H1 (cell line): ENCODE measurements at regions not wholly inside any gene's neighbourhood (a gene's known extent, or its start where the extent isn't known, plus 50 kb on each side); places are given as distances from the start of the nearest gene placed in this dataset.

Experiments used
- CTCF ChIA-PET: fragments of 300-600 bp; sonication (Branson Sonifier 250); formaldehyde crosslinking; loops from one replicate; lab custom pipeline; 2021; ENCODE audit not compliant: partially characterized antibody; lab: Charles Lee
- POLR2A ChIA-PET: fragments of 300-600 bp; sonication (Branson Sonifier 250); formaldehyde crosslinking; loops from one replicate; lab custom pipeline; 2021; ENCODE audit warnings: inconsistent platforms; ENCODE audit not compliant: partially characterized antibody; lab: Charles Lee
- DNase-seq, 2 experiments: peaks; one replicate each; pipeline versions ENCODE4 v3.0.0 to v3.0.0-alpha.2; 2010 to 2022; ENCODE audit warnings: low spot score in 2 of 2, low read depth in 1 of 2, mixed read lengths in 1 of 2
- FAIRE-seq: peaks from 2 replicates; lab custom pipeline; 2011; peaks lifted over from hg19 to GRCh38; lab: Jason Lieb, UNC
- H2AFZ ChIP-seq: 2 replicates; pipeline ENCODE4 v1.8.1; 2012; ENCODE audit warnings: low read length, inconsistent platforms
- H2AK5ac ChIP-seq: 2 replicates; pipeline ENCODE4 v1.6.1; 2013; ENCODE audit warnings: low read depth, low read length
- H2BK120ac ChIP-seq: replicated peaks from 2 replicates; pipeline ENCODE3; 2013; ENCODE audit warnings: low read depth, low read length, inconsistent platforms
- H2BK12ac ChIP-seq: 2 replicates; pipeline ENCODE4 v1.6.1; 2013; ENCODE audit warnings: low read depth, low read length
- H2BK15ac ChIP-seq: 2 replicates; pipeline ENCODE4 v1.6.1; 2013; ENCODE audit warnings: low read length
- H2BK20ac ChIP-seq: 2 replicates; pipeline ENCODE4 v1.6.1; 2013; ENCODE audit warnings: low read length
- H2BK5ac ChIP-seq: 2 replicates; pipeline ENCODE4 v1.6.1; 2013; ENCODE audit warnings: low read depth, low read length
- H3K14ac ChIP-seq: 2 replicates; pipeline ENCODE4 v1.6.1; 2013; ENCODE audit warnings: inconsistent platforms; ENCODE audit not compliant: insufficient read length
- H3K18ac ChIP-seq: 2 replicates; pipeline ENCODE4 v1.6.1; 2013; ENCODE audit warnings: low read length; ENCODE audit errors: extremely low read depth
- H3K23ac ChIP-seq: 2 replicates; pipeline ENCODE4 v1.6.1; 2013; ENCODE audit warnings: inconsistent platforms; ENCODE audit not compliant: insufficient read length
- H3K23me2 ChIP-seq: 2 replicates; pipeline ENCODE4 v1.6.1; 2013; ENCODE audit warnings: low read depth, low read length
- H3K27ac ChIP-seq: 2 replicates; pipeline ENCODE4 v1.6.1; 2011; ENCODE audit warnings: low read depth, low read length, inconsistent platforms
- H3K27me3 ChIP-seq, 4 experiments: replicated peaks in 1 of 4; 1 replicate in 1 of 4; 2 replicates in 3 of 4; pipeline versions ENCODE4 v1.6.1 to v1.8.1; 2011 to 2013; ENCODE audit warnings: low read length in 3 of 4, mild to moderate bottlenecking in 3 of 4, inconsistent platforms in 2 of 4, mixed read lengths in 2 of 4, moderate library complexity in 1 of 4; ENCODE audit not compliant: control insufficient read depth in 3 of 4, insufficient read depth in 3 of 4; ENCODE audit errors: extremely low read depth in 1 of 4
- H3K36me3 ChIP-seq, 4 experiments: 2 replicates each; pipeline versions ENCODE4 v1.6.1 to v1.8.1; 2011 to 2013; ENCODE audit warnings: mild to moderate bottlenecking in 4 of 4, low read length in 3 of 4, moderate library complexity in 2 of 4, control low read depth in 1 of 4, inconsistent platforms in 1 of 4; ENCODE audit not compliant: insufficient read depth in 4 of 4, control insufficient read depth in 2 of 4
- H3K4ac ChIP-seq: replicated peaks from 2 replicates; pipeline ENCODE3; 2013; ENCODE audit warnings: low read length, low read depth, mixed read lengths, inconsistent platforms; ENCODE audit not compliant: insufficient read length
- H3K4me1 ChIP-seq, 4 experiments: replicated peaks in 1 of 4; 1 replicate in 1 of 4; 2 replicates in 3 of 4; pipeline versions ENCODE4 v1.6.1 to v1.8.1; 2011 to 2013; ENCODE audit warnings: low read length in 3 of 4, inconsistent platforms in 2 of 4, mixed read lengths in 1 of 4; ENCODE audit not compliant: insufficient read depth in 4 of 4, control insufficient read depth in 3 of 4
- H3K4me2 ChIP-seq, 2 experiments: 2 replicates each; pipeline versions ENCODE4 v1.6.1 to v1.8.1; 2011 to 2013; ENCODE audit warnings: low read depth in 2 of 2, low read length in 2 of 2, control low read depth in 1 of 2, inconsistent platforms in 1 of 2, mild to moderate bottlenecking in 1 of 2; ENCODE audit not compliant: insufficient read depth in 1 of 2
- H3K4me3 ChIP-seq, 4 experiments: fragments of 200-600, 300-600 bp in 1 of 4; sonication (generic), shearing (Covaris generic), sonication (Bioruptor Twin) in 1 of 4; 2 replicates each; pipeline versions ENCODE4 v1.5.1 to v1.8.1; 2011 to 2016; ENCODE audit warnings: low read length in 4 of 4, low read depth in 3 of 4, control low read depth in 2 of 4, inconsistent platforms in 2 of 4, mild to moderate bottlenecking in 2 of 4, mixed read lengths in 1 of 4, moderate library complexity in 1 of 4; ENCODE audit not compliant: insufficient read depth in 2 of 4; ENCODE audit errors: extremely low read depth in 1 of 4
- H3K56ac ChIP-seq: replicated peaks from 2 replicates; pipeline ENCODE3; 2013; ENCODE audit warnings: low read depth, mild to moderate bottlenecking, mixed read lengths, low read length, inconsistent platforms; ENCODE audit not compliant: insufficient read length
- H3K79me1 ChIP-seq: 2 replicates; pipeline ENCODE4 v1.6.1; 2013; ENCODE audit warnings: low read depth, low read length, control low read depth
- H3K79me2 ChIP-seq, 2 experiments: 2 replicates each; pipeline versions ENCODE4 v1.6.1 to v1.8.1; 2012 to 2013; ENCODE audit warnings: low read length in 2 of 2, mild to moderate bottlenecking in 2 of 2, inconsistent platforms in 1 of 2; ENCODE audit not compliant: insufficient read depth in 2 of 2, control insufficient read depth in 1 of 2
- H3K9ac ChIP-seq, 4 experiments: replicated peaks in 1 of 4; 1 replicate in 1 of 4; 2 replicates in 3 of 4; pipeline versions ENCODE4 v1.6.1 to v1.8.1; 2011 to 2013; ENCODE audit warnings: low read depth in 3 of 4, low read length in 3 of 4, control low read depth in 2 of 4, mild to moderate bottlenecking in 2 of 4, moderate library complexity in 2 of 4, inconsistent platforms in 1 of 4; ENCODE audit errors: extremely low read depth in 1 of 4
- H3K9me3 ChIP-seq, 2 experiments: 2 replicates each; pipeline versions ENCODE4 v1.6.1 to v1.8.1; 2012 to 2013; ENCODE audit warnings: mild to moderate bottlenecking in 2 of 2, moderate library complexity in 2 of 2, control low read depth in 1 of 2, inconsistent platforms in 1 of 2, low read depth in 1 of 2, low read length in 1 of 2, mixed read lengths in 1 of 2; ENCODE audit not compliant: insufficient read depth in 2 of 2
- H4K20me1 ChIP-seq, 2 experiments: replicated peaks in 1 of 2; 2 replicates each; pipeline versions ENCODE3 to v1.8.1; 2011 to 2013; ENCODE audit warnings: inconsistent platforms in 2 of 2, low read length in 2 of 2, mild to moderate bottlenecking in 1 of 2; ENCODE audit not compliant: insufficient read depth in 2 of 2, control insufficient read depth in 1 of 2
- H4K5ac ChIP-seq: 2 replicates; pipeline ENCODE4 v1.6.1; 2013; ENCODE audit warnings: low read length, low read depth, mixed read lengths, inconsistent platforms; ENCODE audit not compliant: insufficient read length
- H4K8ac ChIP-seq: 2 replicates; pipeline ENCODE4 v1.8.0; 2013; ENCODE audit warnings: mild to moderate bottlenecking, moderate library complexity, low read length, inconsistent platforms; ENCODE audit not compliant: insufficient read depth; ENCODE audit errors: extremely low read depth
- H4K91ac ChIP-seq: replicated peaks from 2 replicates; pipeline ENCODE3; 2013; ENCODE audit warnings: low read length, mixed read lengths, inconsistent platforms; ENCODE audit not compliant: insufficient read length
- CEBPB ChIP-seq: IDR thresholded peaks from 2 replicates; pipeline ENCODE4 v1.6.1; 2012; ENCODE audit warnings: low read depth, low read length
- CTBP2 ChIP-seq: IDR thresholded peaks from 2 replicates; pipeline ENCODE4 v1.7.0; 2011; ENCODE audit warnings: borderline replicate concordance, mild to moderate bottlenecking, moderate library complexity, mixed read lengths, low read length; ENCODE audit not compliant: insufficient read depth, insufficient read length
- JUN ChIP-seq: IDR thresholded peaks from 2 replicates; pipeline ENCODE4 v1.6.1; 2011; ENCODE audit warnings: low read depth, mild to moderate bottlenecking, improper control_type of control experiment, low read length
- MAX ChIP-seq: IDR thresholded peaks from 2 replicates; pipeline ENCODE4 v1.6.1; 2012; ENCODE audit warnings: inconsistent platforms
- PHF8 ChIP-seq: fragments of 200-600 bp; sonication (generic); conservative IDR thresholded peaks from 2 replicates; pipeline ENCODE4 v1.7.1; 2012; ENCODE audit warnings: low read depth, mild to moderate bottlenecking, inconsistent platforms, low read length, moderate library complexity
- POU5F1 ChIP-seq: IDR thresholded peaks from 2 replicates; pipeline ENCODE4 v1.6.1; 2011; ENCODE audit warnings: low read depth, mild to moderate bottlenecking, low read length, moderate library complexity
- RAD21 ChIP-seq, 2 experiments: IDR thresholded peaks in 1 of 2; conservative IDR thresholded peaks in 1 of 2; 2 replicates each; pipeline ENCODE4 v1.6.1; 2011; ENCODE audit warnings: low read depth in 2 of 2, low read length in 2 of 2, improper control_type of control experiment in 1 of 2, inconsistent platforms in 1 of 2, mild to moderate bottlenecking in 1 of 2, moderate library complexity in 1 of 2
- RFX5 ChIP-seq: IDR thresholded peaks from 2 replicates; pipeline ENCODE4 v1.6.1; 2011; ENCODE audit warnings: low read depth, low read length, improper control_type of control experiment, borderline replicate concordance
- RNF2 ChIP-seq: fragments of 200-900, 300-1000 bp; sonication (generic); IDR thresholded peaks from 2 replicates; pipeline ENCODE4 v1.7.1; 2016; ENCODE audit warnings: borderline replicate concordance, low read depth, mild to moderate bottlenecking, antibody characterized with exemption, low read length; ENCODE audit not compliant: poor library complexity, severe bottlenecking; ENCODE audit errors: missing control alignments
- SP1 ChIP-seq: IDR thresholded peaks from 2 replicates; pipeline ENCODE4 v1.6.1; 2011; ENCODE audit warnings: low read depth, low read length
- TAF7 ChIP-seq: optimal IDR thresholded peaks from 2 replicates; pipeline ENCODE3; 2011; ENCODE audit warnings: low read depth, mild to moderate bottlenecking, inconsistent platforms, low read length, moderate library complexity, borderline replicate concordance
- TBP ChIP-seq: IDR thresholded peaks from 2 replicates; pipeline ENCODE4 v1.6.1; 2011; ENCODE audit warnings: low read depth, low read length, improper control_type of control experiment
- TCF12 ChIP-seq: IDR thresholded peaks from 2 replicates; pipeline ENCODE4 v1.6.1; 2011; ENCODE audit warnings: low read depth, mild to moderate bottlenecking, low read length
- TEAD4 ChIP-seq: IDR thresholded peaks from 2 replicates; pipeline ENCODE4 v1.6.1; 2012; ENCODE audit warnings: low read depth, low read length, inconsistent platforms, mixed read lengths
- YY1 ChIP-seq: IDR thresholded peaks from 2 replicates; pipeline ENCODE4 v1.6.1; 2011; ENCODE audit warnings: low read depth, mild to moderate bottlenecking, low read length
- WGBS, 2 experiments: shearing (Covaris generic) in 1 of 2; methylation state at CpG; one replicate each; pipeline versions ENCODE4 v1.1.6 to v1.1.7; 2013 to 2015; ENCODE audit warnings: low lambda C conversion rate in 2 of 2, mixed read lengths in 2 of 2, inconsistent platforms in 1 of 2, low coverage in 1 of 2, missing lambda C conversion rate in 1 of 2; ENCODE audit not compliant: insufficient replicate concordance in 2 of 2, insufficient coverage in 1 of 2, insufficient read length in 1 of 2; ENCODE audit errors: extremely low coverage in 1 of 2, missing lambda C conversion rate in 1 of 2; 5-methylcytosine and 5-hydroxymethylcytosine counted together

- no peak overlapping the region for H3K14ac ChIP-seq
- no peak overlapping the region for H3K27ac ChIP-seq
- no peaks in the 10 kb centered on the region for H3K23me2 ChIP-seq
- POLR2A ChIA-PET = no interaction called here
- H3K18ac ChIP-seq = no peak overlapping the region
- no peak overlapping the region for H2BK20ac ChIP-seq
- no peak overlapping the region for H2AK5ac ChIP-seq
- H3K9me3 ChIP-seq = no peaks in the 10 kb centered on the region
- H2BK12ac ChIP-seq = no peak overlapping the region
- H2BK5ac ChIP-seq = no peak overlapping the region
- no peak overlapping the region for H3K23ac ChIP-seq
- no peaks in the 10 kb centered on the region for H3K79me2 ChIP-seq
- TF ChIP-seq YY1 (no peak), RNF2 (no peak), SP1 (no peak), POU5F1 (no peak), CEBPB (no peak), RFX5 (no peak), CTBP2 (no peak), JUN (no peak), TAF7 (no peak), TEAD4 (no peak), PHF8 (no peak), TBP (no peak), RAD21 (IDR thresholded peaks at IDR 0.05 in 1 of 2, conservative IDR thresholded peaks at IDR 0.05 in 1 of 2; ENCODE audit: low read depth in 2 of 2, low read length in 2 of 2) (no peak), MAX (no peak), TCF12 (no peak)
- TF ChIP-seq, all 59 proteins: peak for 0
- Histone ChIP-seq H3K36me3 (peaks cover 0 to 8% (median 0%) of the 10 kb centered on the region in 4 experiments; a peak in 6 of 8 replicates), H3K56ac (no peak overlapping the region), H4K20me1 (no peaks in the 10 kb centered on the region), H3K79me1 (no peaks in the 10 kb centered on the region), H3K4ac (no peak overlapping the region), H3K4me1 (peaks cover 0 to 2% (median 0%) of the 10 kb centered on the region in 4 experiments; a peak in 1 of 7 replicates), H4K5ac (no peak overlapping the region), H3K27me3 (no peaks in the 10 kb centered on the region), H2AFZ (no peak overlapping the region), H3K4me2 (no peak overlapping the region), H3K4me3 (no peak overlapping the region), H2BK120ac (no peak overlapping the region), H4K8ac (no peak overlapping the region), H2BK15ac (no peak overlapping the region), H3K9ac (no peak overlapping the region), H4K91ac (no peak overlapping the region)
- 94% methylated on average over 2 of the region's 2 CpGs; no CpG with 5 or more reads in 1 of the 2 experiments for WGBS, 2 experiments
- DNase-seq (no peak), FAIRE-seq (no peak)
- CTCF ChIA-PET = interaction anchor here (0.6 to 1.6 kb wide), 5 partner anchors 51 to 222 kb away, joined by 3 to 4 read pairs (median 3); no protein-coding TSS in a partner anchor
Observed at GRCh38 chr14:71690478-71690877, 241.8 kb upstream of the RGS6 start.
